HepG2 (cell line): ENCODE measurements at regions not wholly inside any gene's neighbourhood (a gene's known extent, or its start where the extent isn't known, plus 50 kb on each side); places are given as distances from the start of the nearest gene placed in this dataset.

ENCODE experiments used
- ATAC-seq: fragments of 200-7000 bp; cut with Tn5 transposase; 3 replicates; pipeline ENCODE4 v1.9.1; 2020; ENCODE audit warnings: mild to moderate bottlenecking, moderate library complexity
- BruUV-seq: library from RNA; stranded (reverse); fragments of 400-500 nt; replicated peaks from 2 replicates; lab custom pipeline; 2021; lab: Mats Ljungman, UMichigan
- CTCF ChIA-PET: fragments of 300-600 bp; formaldehyde crosslinking; extraction: SDS; loops from one replicate; lab custom pipeline; 2021; ENCODE audit warnings: low total read pairs, inconsistent platforms, low intra/inter-chr PET ratio; lab: Yijun Ruan, JAX
- POLR2A ChIA-PET: fragments of 350-600 bp; sonication (Branson Sonifier 250); formaldehyde crosslinking; loops from one replicate; lab custom pipeline; 2020; ENCODE audit warnings: antibody characterized with exemption, inconsistent platforms; lab: Yijun Ruan, JAX
- DNase-seq: peaks from one replicate; pipeline ENCODE4 v3.0.0-alpha.2; 2015; ENCODE audit warnings: low spot score
- FAIRE-seq: peaks from 3 replicates; lab custom pipeline; 2011; peaks lifted over from hg19 to GRCh38; lab: Jason Lieb, UNC
- H2AFZ ChIP-seq: one replicate; pipeline ENCODE4 v1.6.1; 2011; ENCODE audit warnings: low read length, inconsistent platforms
- H3K27ac ChIP-seq: fragments of 300-600 bp; 3 replicates; pipeline ENCODE4 v1.8.0; 2011; ENCODE audit warnings: mixed run types, mild to moderate bottlenecking, mixed read lengths, low read length, inconsistent platforms; ENCODE audit not compliant: insufficient read depth; ENCODE audit errors: extremely low read length
- H3K27me3 ChIP-seq, 2 experiments: fragments of 200-600 bp in 1 of 2; 2 replicates in 1 of 2; 3 replicates in 1 of 2; pipeline versions ENCODE4 v1.6.0 to v1.8.0; 2011; ENCODE audit warnings: low read length in 2 of 2, mild to moderate bottlenecking in 2 of 2, moderate library complexity in 2 of 2, inconsistent platforms in 1 of 2; ENCODE audit not compliant: insufficient read depth in 2 of 2, control insufficient read depth in 1 of 2
- H3K36me3 ChIP-seq, 2 experiments: fragments of 200-600 bp in 1 of 2; replicated peaks in 1 of 2; 2 replicates in 1 of 2; 3 replicates in 1 of 2; pipeline versions ENCODE4 v1.5.1 to v1.8.0; 2011; ENCODE audit warnings: low read length in 2 of 2, inconsistent platforms in 1 of 2; ENCODE audit not compliant: insufficient read depth in 2 of 2, control insufficient read depth in 1 of 2
- H3K4me1 ChIP-seq: 2 replicates; pipeline ENCODE4 v1.5.1; 2012; ENCODE audit warnings: low read length, inconsistent platforms; ENCODE audit not compliant: insufficient read depth
- H3K4me2 ChIP-seq: 2 replicates; pipeline ENCODE4 v1.6.0; 2011; ENCODE audit warnings: low read depth, low read length, inconsistent platforms
- H3K4me3 ChIP-seq, 3 experiments: fragments of 200-600 bp in 1 of 3; sonication (generic), shearing (Covaris generic) in 1 of 3; replicated peaks in 1 of 3; 2 replicates each; pipeline ENCODE4 v1.5.1; 2011 to 2016; ENCODE audit warnings: low read length in 3 of 3, inconsistent platforms in 2 of 3, low read depth in 2 of 3, mild to moderate bottlenecking in 2 of 3, control low read depth in 1 of 3, mixed read lengths in 1 of 3; ENCODE audit not compliant: insufficient read depth in 1 of 3
- H3K79me2 ChIP-seq: one replicate; pipeline ENCODE4 v1.6.1; 2011; ENCODE audit warnings: low read length, inconsistent platforms; ENCODE audit not compliant: insufficient read depth
- H3K9ac ChIP-seq: 2 replicates; pipeline ENCODE4 v1.6.0; 2011; ENCODE audit warnings: mild to moderate bottlenecking, low read depth, low read length, inconsistent platforms; ENCODE audit not compliant: insufficient read depth
- H3K9me3 ChIP-seq: 2 replicates; pipeline ENCODE4 v1.5.1; 2012; ENCODE audit warnings: mild to moderate bottlenecking, low read length
- H4K20me1 ChIP-seq: 2 replicates; pipeline ENCODE4 v1.6.0; 2011; ENCODE audit warnings: inconsistent platforms, mild to moderate bottlenecking, low read length, moderate library complexity; ENCODE audit not compliant: insufficient read depth
- DMTF1 ChIP-seq: sonication (generic); formaldehyde crosslinking; IDR thresholded peaks from 2 replicates; pipeline ENCODE4 v1.4.0; 2020; ENCODE audit warnings: mild to moderate bottlenecking, missing genetic modification reagents
- IKZF1 ChIP-seq: fragments of 450-650 bp; IDR thresholded peaks from 2 replicates; pipeline ENCODE4 v1.7.1; 2016
- IRF2 ChIP-seq: IDR thresholded peaks from 2 replicates; pipeline ENCODE4 v1.6.1; 2018; ENCODE audit warnings: missing genetic modification reagents, missing compliant biosample characterization
- KAT2B ChIP-seq: fragments of 150-350 bp; IDR thresholded peaks from 2 replicates; pipeline ENCODE4 v1.6.1; 2014; ENCODE audit warnings: low read depth, low read length, borderline replicate concordance
- MIER3 ChIP-seq: IDR thresholded peaks from 2 replicates; pipeline ENCODE4 v1.6.1; 2016; ENCODE audit warnings: missing compliant biosample characterization, borderline replicate concordance
- MIXL1 ChIP-seq: IDR thresholded peaks from 2 replicates; pipeline ENCODE4 v1.6.1; 2016
- MLLT10 ChIP-seq: sonication (generic); formaldehyde crosslinking; IDR thresholded peaks from 2 replicates; pipeline ENCODE4 v1.4.0; 2020; ENCODE audit warnings: missing genetic modification reagents
- NFAT5 ChIP-seq: sonication (generic); formaldehyde crosslinking; IDR thresholded peaks from 2 replicates; pipeline ENCODE4 v1.4.0; 2020; ENCODE audit warnings: missing genetic modification reagents
- PTBP1 ChIP-seq: fragments of 200-400 bp; formaldehyde crosslinking; IDR thresholded peaks from 2 replicates; pipeline ENCODE4 v1.6.1; 2018; ENCODE audit warnings: low read length, low read depth; ENCODE audit not compliant: poor library complexity, severe bottlenecking
- RBM39 ChIP-seq: fragments of 200-400 bp; formaldehyde crosslinking; IDR thresholded peaks from one replicate; pipeline ENCODE4 v1.6.1; 2018; ENCODE audit warnings: antibody characterized with exemption, mild to moderate bottlenecking, low read depth, low read length; ENCODE audit not compliant: poor library complexity, severe bottlenecking
- ZBTB37 ChIP-seq: sonication (generic); formaldehyde crosslinking; IDR thresholded peaks from 2 replicates; pipeline ENCODE4 v1.4.0; 2020; ENCODE audit warnings: mild to moderate bottlenecking, missing genetic modification reagents
- ZNF512B ChIP-seq: sonication (generic); formaldehyde crosslinking; IDR thresholded peaks from 2 replicates; pipeline ENCODE4 v1.5.1; 2020; ENCODE audit warnings: missing genetic modification reagents, mild to moderate bottlenecking, borderline replicate concordance
- ZNF660 ChIP-seq: sonication (generic); formaldehyde crosslinking; IDR thresholded peaks from 2 replicates; pipeline ENCODE4 v1.5.1; 2020; ENCODE audit warnings: mild to moderate bottlenecking, low read depth, missing genetic modification reagents, borderline replicate concordance
- ZSCAN9 ChIP-seq: IDR thresholded peaks from 2 replicates; pipeline ENCODE4 v1.6.1; 2016; ENCODE audit warnings: borderline replicate concordance
- WGBS: methylation state at CpG from one replicate; pipeline ENCODE4 v1.1.6; 2017; ENCODE audit warnings: low lambda C conversion rate; 5-methylcytosine and 5-hydroxymethylcytosine counted together
- in situ Hi-C: cut with HindIII; loops from 2 replicates; pipeline ENCODE4 v1.10.0; 2017; ENCODE audit warnings: low pct_unique_long_range_greater_than_20kb; ENCODE audit not compliant: extremely low pct_ligation_motif_present
- intact Hi-C: fragments of 100-400 bp; cut with micrococcal nuclease; formaldehyde crosslinking; loops from one replicate; pipeline ENCODE4 v1.10.0; 2022; ENCODE audit not compliant: unreplicated experiment

GRCh38 chr1:34379911-34380310 lies 203.2 kb downstream of the C1orf94 start:
- Histone ChIP-seq H3K9ac (no peak overlapping the region), H3K4me1 (no peaks in the 10 kb centered on the region), H3K9me3 (no peaks in the 10 kb centered on the region)
- BruUV-seq, result no TSS peak
- intact Hi-C loops, result no loop called here
- in situ Hi-C loops, result no loop called here
- TF ChIP-seq DMTF1, result no peak
- no peak for TF ChIP-seq ZNF660 (CRISPR knock-in tag)
- no peak for TF ChIP-seq ZSCAN9 (CRISPR knock-in tag)
- no peak for TF ChIP-seq MLLT10 (CRISPR knock-in tag)
- TF ChIP-seq KAT2B, result no peak
- no peak for TF ChIP-seq ZBTB37 (CRISPR knock-in tag)
- TF ChIP-seq ZNF512B (CRISPR knock-in tag), result no peak
- TF ChIP-seq IRF2 (CRISPR knock-in tag), result no peak
- TF ChIP-seq RBM39, result no peak
- no peak for TF ChIP-seq MIXL1 (CRISPR knock-in tag)
- no peak for TF ChIP-seq PTBP1
- no peak for TF ChIP-seq NFAT5
- no peak for TF ChIP-seq MIER3 (CRISPR knock-in tag)
- no peak for TF ChIP-seq IKZF1
- TF ChIP-seq, all 625 proteins: peak for 0
- no peak overlapping the region for H3K4me3 ChIP-seq
- no peaks in the 10 kb centered on the region for H4K20me1 ChIP-seq
- DNase-seq (no peak), ATAC-seq (no peak), FAIRE-seq (no peak)
- H3K36me3 ChIP-seq, result no peaks in the 10 kb centered on the region
- H3K79me2 ChIP-seq, result no peaks in the 10 kb centered on the region
- H3K4me2 ChIP-seq, result no peak overlapping the region
- no peak overlapping the region for H2AFZ ChIP-seq
- CTCF ChIA-PET, result no interaction called here
- WGBS, result 11% methylated on average over 4 of the region's 4 CpGs
- POLR2A ChIA-PET, result no interaction called here
- no peak overlapping the region for H3K27ac ChIP-seq
- H3K27me3 ChIP-seq, result peaks cover 1 to 10% of the 10 kb centered on the region in 2 experiments; a peak in 2 of 5 replicates
